Skin of body (tissue), 1 donor: ENCODE measurements at regions not wholly inside any gene's neighbourhood (a gene's known extent, or its start where the extent isn't known, plus 50 kb on each side); places are given as distances from the start of the nearest gene placed in this dataset.
"Not testable (repeated sequence)": the region's sequence is repeated elsewhere in the genome, so short reads cannot be mapped to it uniquely, and the experiment has no call there.

Source experiments
- DNase-seq: peaks from one replicate; lab custom pipeline; 2025; lab: John Stamatoyannopoulos, UW

DNA sequence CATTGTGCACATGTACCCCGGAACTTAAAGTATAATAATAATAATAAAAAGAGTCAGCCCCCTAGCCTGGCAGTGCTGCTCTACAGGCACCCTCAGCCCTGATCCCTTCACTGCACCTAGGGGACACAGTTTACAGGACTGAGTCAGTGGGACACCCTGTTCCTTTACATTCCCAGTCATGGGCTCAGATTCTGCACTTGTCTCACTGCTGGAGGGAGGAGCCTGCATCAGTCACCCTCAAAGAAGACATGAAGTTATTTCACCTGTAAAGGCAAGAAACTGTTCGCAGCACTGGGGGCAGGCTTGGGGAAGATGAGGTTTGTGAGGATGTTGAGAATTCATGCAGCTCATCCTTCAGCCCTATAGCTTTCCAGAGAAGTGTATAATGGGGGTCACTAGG is 50.7 kb upstream of the VPREB1 start:
- DNase-seq, result no peak

GRCh38 chr22:22193462-22193861 is 51.1 kb upstream of the VPREB1 start:
- DNase-seq, result not testable (repeated sequence)

GRCh38 chr22:22193006-22193405 is 51.6 kb upstream of the VPREB1 start:
- DNase-seq, result not testable (repeated sequence)

GRCh38 chr22:22189796-22190195 is 54.8 kb upstream of the VPREB1 start:
- DNase-seq, result not testable (repeated sequence)

- DNase-seq, result not testable (repeated sequence)
These were observed 56.7 kb upstream of the VPREB1 start for GRCh38 chr22:22187863-22188262.

GRCh38 chr22:22187299-22187698 is 57.3 kb upstream of the VPREB1 start:
- no peak for DNase-seq

- no peak for DNase-seq
These were observed 58.6 kb upstream of the VPREB1 start for GRCh38 chr22:22185844-22186499.

GRCh38 chr22:22185217-22185616 is 59.4 kb upstream of the VPREB1 start:
- no peak for DNase-seq

GRCh38 chr22:22184277-22184807 is 60.2 kb upstream of the VPREB1 start:
- DNase-seq, result no peak

DNA sequence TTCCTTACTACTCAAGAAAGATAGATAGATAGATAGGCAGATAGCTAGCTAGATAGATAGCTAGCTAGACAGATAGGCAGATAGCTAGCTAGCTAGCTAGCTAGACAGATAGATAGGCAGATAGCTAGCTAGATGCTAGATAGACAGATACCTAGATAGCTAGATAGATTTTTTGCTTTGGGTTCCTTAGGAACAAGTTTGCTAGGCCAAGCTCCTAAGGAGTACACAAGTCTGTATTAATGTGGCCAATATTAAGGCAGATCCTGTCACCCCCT is 61.7 kb upstream of the VPREB1 start:
- DNase-seq, result no peak

GRCh38 chr22:22182218-22182989 is 62.2 kb upstream of the VPREB1 start:
- DNase-seq, result no peak

DNA sequence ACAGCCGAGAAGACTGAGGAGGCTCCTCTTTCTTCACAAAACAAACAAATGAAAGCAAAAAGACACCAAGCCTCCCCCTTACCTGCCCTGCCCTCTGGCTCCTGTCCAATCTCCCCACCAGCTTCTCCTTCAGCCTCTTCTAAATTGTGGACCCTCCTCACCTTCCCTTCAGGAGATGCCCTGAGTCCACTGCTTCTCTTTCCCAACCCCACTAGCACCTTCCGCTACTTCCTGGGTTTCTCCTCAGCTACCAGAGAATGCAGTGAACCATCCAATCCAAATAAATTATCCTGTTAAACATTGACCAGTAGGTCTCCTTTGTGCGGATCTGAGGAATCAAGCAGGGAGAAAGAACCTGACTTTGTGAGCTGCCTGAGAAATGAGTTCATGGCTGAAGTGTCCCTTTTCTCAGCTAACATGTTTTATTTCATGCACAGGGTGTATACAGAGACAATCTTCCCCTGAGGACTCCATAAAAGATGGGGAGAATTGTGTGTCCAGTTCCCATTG is 63.2 kb upstream of the VPREB1 start:
- DNase-seq, result no peak

DNA sequence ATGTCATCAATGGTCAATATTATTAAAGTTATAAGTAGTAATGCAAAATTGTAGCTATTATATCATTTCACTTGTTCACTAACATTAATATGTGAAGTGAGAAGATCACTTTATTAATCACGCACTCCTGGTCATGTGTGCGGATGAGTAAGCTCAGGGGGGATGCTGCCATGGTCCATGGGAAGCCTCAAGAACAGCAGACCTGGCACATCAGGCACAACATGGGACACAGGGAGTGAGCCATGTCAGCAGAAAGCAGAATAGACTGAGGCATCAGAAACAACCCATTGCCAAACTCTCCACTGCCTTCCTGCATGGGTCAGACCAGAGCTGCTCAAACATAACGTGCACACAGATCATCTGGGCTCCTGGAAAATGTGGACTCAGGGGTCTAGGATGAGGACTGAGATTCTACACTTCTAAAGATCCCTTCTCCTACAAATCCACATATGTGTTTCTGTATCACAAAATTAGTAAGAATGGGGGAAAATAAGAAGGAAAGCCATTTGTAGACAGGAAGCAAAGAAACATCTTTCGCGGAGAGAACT is 63.8 kb upstream of the VPREB1 start:
- DNase-seq, result no peak

DNA sequence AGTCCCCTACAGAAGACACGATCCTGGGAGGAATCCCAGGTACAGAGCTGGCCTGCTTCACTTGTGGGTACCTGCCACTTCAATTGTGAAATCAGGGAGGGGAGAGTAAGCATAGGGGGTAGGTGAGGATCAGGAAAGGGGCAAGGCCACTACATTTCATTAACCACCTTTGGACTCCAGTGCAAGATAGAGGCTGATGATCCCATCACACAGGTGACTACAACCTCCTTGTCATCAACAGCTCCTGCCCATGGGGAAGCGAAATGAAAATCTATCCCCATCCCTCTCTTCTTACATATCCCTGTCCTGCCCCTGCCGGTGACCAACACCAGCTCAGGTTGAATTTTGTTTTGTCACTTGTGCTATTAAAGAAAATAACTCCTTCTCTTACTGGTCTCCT is 64.7 kb upstream of the VPREB1 start:
- DNase-seq, result no peak

DNA sequence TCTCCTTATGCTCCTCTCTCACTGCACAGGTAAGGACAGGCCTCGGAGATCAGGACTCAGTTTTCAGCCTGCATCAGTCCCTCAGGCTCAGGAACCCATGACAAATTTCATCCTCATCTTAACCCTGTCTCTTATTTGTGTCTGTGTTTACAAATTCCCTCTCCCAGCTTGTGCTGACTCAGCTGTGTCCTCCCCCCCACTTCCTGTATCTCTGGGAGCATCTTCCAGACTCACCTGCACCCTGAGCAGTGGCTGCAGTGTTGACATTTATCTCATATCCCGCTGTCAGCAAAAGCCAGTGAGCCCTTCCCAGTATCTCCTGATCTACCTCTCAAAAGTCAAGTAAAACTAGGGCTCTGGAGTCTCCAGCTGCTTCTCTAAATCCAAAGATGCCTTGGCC is 65.6 kb upstream of the VPREB1 start:
- no peak for DNase-seq

GRCh38 chr22:22178355-22178965 is 66.1 kb upstream of the VPREB1 start:
- DNase-seq, result no peak

- no peak for DNase-seq
These were observed 67.5 kb upstream of the VPREB1 start for GRCh38 chr22:22176929-22177616.

- not testable (repeated sequence) for DNase-seq
These were observed 71.5 kb upstream of the VPREB1 start for GRCh38 chr22:22172896-22173628.

DNA sequence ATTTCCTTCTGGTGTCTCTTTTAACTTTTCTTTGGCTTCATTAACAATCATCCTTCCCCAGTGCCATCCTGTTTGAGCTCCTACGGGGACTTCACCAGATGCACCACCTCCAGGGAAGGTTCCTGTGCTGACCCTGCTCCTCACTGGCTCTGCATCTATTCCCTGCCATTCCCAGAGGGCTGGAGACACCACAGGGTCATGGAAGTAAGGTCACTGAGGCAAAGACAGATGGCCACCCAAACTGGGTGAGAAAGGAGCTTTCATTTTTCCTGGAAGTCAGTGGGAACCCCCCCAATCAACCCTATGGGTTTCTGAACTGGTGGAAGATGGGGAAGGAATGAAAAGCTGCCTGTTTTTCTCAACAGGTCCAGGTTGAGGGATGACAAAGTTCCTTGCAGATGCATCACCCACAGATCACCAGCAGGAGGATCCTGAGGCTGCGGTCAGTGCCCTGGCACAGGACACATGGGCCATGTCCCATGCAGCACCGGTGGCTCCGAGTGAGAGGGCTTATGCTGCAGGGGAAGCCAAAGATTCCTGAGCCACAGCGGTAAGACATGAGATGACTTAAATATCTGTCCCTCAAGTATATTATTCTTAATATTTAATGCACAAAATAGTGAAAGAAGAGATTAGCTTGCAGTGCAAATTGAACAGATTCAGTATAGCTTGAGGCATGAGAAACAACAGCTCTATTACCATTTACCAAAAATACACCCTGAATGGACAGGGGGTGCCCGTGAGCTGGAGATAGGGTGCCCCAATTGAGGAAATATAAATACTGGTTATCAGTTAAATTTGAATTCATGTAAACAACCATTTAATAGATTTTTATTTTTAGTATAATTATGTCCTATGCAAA is 73.0 kb upstream of the VPREB1 start:
- no peak for DNase-seq

GRCh38 chr22:22169923-22170322 is 74.7 kb upstream of the VPREB1 start:
- no peak for DNase-seq
